ENCODE measurements at regions not wholly inside any gene's neighbourhood (a gene's known extent, or its start where the extent isn't known, plus 50 kb on each side); places are given as distances from the start of the nearest gene placed in this dataset.

DNA sequence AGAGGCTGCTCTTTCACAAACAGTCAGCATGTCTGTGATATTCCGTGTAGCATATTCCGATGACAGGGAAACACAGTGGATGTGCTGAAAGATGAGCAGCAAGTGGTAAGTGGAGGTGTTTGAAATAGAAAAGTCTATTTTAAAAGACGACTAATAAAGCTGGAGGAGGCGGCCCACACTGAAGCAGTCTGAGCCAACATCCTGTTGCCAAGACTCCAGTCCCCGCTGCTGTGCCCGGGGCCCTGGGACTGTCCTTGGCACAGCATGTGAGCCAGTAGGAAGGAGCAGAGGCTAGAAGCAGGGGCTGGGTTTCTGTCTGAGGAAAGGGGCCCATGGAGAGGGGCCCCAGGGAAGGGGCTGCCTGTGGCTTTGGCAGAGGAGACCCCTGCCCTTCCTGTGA is 351.5 kb upstream of the CHD6 start (continued):
- TF ChIP-seq ZNF800 (CRISPR knock-in tag; IDR thresholded peaks at IDR 0.05) = no peak
- no peak for TF ChIP-seq SKI (IDR thresholded peaks at IDR 0.05; ENCODE audit: partially characterized antibody)
- TF ChIP-seq ZNF777 (CRISPR knock-in tag; IDR thresholded peaks at IDR 0.05) = no peak
- TF ChIP-seq ZFP41 (CRISPR knock-in tag; IDR thresholded peaks at IDR 0.05; ENCODE audit: borderline replicate concordance) = no peak
- TF ChIP-seq CBX5 (CRISPR knock-in tag; IDR thresholded peaks at IDR 0.05; ENCODE audit: borderline replicate concordance) = no peak
- no peak for TF ChIP-seq ZNF460 (CRISPR knock-in tag; IDR thresholded peaks at IDR 0.05; ENCODE audit: borderline replicate concordance)
- no peak for TF ChIP-seq NRL (CRISPR knock-in tag; IDR thresholded peaks at IDR 0.05; ENCODE audit: borderline replicate concordance)
- TF ChIP-seq ERF (CRISPR knock-in tag; IDR thresholded peaks at IDR 0.05) = no peak
- TF ChIP-seq, protein P1, sequence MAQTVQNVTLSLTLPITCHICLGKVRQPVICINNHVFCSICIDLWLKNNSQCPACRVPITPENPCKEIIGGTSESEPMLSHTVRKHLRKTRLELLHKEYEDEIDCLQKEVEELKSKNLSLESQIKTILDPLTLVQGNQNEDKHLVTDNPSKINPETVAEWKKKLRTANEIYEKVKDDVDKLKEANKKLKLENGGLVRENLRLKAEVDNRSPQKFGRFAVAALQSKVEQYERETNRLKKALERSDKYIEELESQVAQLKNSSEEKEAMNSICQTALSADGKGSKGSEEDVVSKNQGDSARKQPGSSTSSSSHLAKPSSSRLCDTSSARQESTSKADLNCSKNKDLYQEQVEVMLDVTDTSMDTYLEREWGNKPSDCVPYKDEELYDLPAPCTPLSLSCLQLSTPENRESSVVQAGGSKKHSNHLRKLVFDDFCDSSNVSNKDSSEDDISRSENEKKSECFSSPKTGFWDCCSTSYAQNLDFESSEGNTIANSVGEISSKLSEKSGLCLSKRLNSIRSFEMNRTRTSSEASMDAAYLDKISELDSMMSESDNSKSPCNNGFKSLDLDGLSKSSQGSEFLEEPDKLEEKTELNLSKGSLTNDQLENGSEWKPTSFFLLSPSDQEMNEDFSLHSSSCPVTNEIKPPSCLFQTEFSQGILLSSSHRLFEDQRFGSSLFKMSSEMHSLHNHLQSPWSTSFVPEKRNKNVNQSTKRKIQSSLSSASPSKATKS (CRISPR knock-in tag; IDR thresholded peaks at IDR 0.05) = no peak
- TF ChIP-seq, protein P2, sequence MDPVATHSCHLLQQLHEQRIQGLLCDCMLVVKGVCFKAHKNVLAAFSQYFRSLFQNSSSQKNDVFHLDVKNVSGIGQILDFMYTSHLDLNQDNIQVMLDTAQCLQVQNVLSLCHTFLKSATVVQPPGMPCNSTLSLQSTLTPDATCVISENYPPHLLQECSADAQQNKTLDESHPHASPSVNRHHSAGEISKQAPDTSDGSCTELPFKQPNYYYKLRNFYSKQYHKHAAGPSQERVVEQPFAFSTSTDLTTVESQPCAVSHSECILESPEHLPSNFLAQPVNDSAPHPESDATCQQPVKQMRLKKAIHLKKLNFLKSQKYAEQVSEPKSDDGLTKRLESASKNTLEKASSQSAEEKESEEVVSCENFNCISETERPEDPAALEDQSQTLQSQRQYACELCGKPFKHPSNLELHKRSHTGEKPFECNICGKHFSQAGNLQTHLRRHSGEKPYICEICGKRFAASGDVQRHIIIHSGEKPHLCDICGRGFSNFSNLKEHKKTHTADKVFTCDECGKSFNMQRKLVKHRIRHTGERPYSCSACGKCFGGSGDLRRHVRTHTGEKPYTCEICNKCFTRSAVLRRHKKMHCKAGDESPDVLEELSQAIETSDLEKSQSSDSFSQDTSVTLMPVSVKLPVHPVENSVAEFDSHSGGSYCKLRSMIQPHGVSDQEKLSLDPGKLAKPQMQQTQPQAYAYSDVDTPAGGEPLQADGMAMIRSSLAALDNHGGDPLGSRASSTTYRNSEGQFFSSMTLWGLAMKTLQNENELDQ (CRISPR knock-in tag; IDR thresholded peaks at IDR 0.05; ENCODE audit: borderline replicate concordance) = no peak
- TF ChIP-seq TCF7L2 (IDR thresholded peaks at IDR 0.05; ENCODE audit: low read depth, low read length) = no peak
- no peak for TF ChIP-seq CBX1 (IDR thresholded peaks at IDR 0.05; ENCODE audit: low read depth)
- no peak for TF ChIP-seq ZFP36L1 (CRISPR knock-in tag; IDR thresholded peaks at IDR 0.05)
